ENCODE measurements at regions not wholly inside any gene's neighbourhood (a gene's known extent, or its start where the extent isn't known, plus 50 kb on each side); places are given as distances from the start of the nearest gene placed in this dataset.

- ChIA-PET CTCF (no interaction called here), POLR2A (no interaction called here)
- Histone ChIP-seq H3K36me3 (ENCODE audit: control insufficient read depth in 2 of 2, insufficient read depth in 1 of 2, low read length in 2 of 2) (no peaks in the 10 kb centered on the region), H3K4me1 (ENCODE audit: control insufficient read depth, insufficient read depth, low read length) (no peaks in the 10 kb centered on the region), H3K9me3 (ENCODE audit: control insufficient read depth, insufficient read depth, low read depth, low read length) (no peaks in the 10 kb centered on the region), H3K27ac (ENCODE audit: extremely low read depth, low read depth, low read length) (no peak overlapping the region), H3K4me3 (ENCODE audit: low read depth, low read length) (no peak overlapping the region)
- TF ChIP-seq ZNF580 (tag by site-specific recombination; IDR thresholded peaks at IDR 0.05) (no peak), ZSCAN30 (tag by site-specific recombination; IDR thresholded peaks at IDR 0.05) (no peak), ZBTB6 (tag by site-specific recombination; IDR thresholded peaks at IDR 0.05) (no peak), ZNF600 (tag by site-specific recombination; IDR thresholded peaks at IDR 0.05) (no peak), ZNF677 (tag by site-specific recombination; IDR thresholded peaks at IDR 0.05) (no peak), ZNF423 (tag by site-specific recombination; IDR thresholded peaks at IDR 0.05) (no peak), ZBTB17 (tag by site-specific recombination; IDR thresholded peaks at IDR 0.05) (no peak), ZNF391 (tag by site-specific recombination; IDR thresholded peaks at IDR 0.05; ENCODE audit: borderline replicate concordance, low read depth) (no peak), ZNF660 (tag by site-specific recombination; IDR thresholded peaks at IDR 0.05) (no peak), KLF16 (tag by site-specific recombination; IDR thresholded peaks at IDR 0.05) (no peak), ZNF148 (tag by site-specific recombination; IDR thresholded peaks at IDR 0.05; ENCODE audit: borderline replicate concordance) (no peak), TCF7L2 (IDR thresholded peaks at IDR 0.05; ENCODE audit: borderline replicate concordance, low read depth, low read length) (no peak), INSM2 (tag by site-specific recombination; IDR thresholded peaks at IDR 0.05) (no peak), ZNF2 (tag by site-specific recombination; IDR thresholded peaks at IDR 0.05) (no peak), ZNF311 (tag by site-specific recombination; IDR thresholded peaks at IDR 0.05; ENCODE audit: borderline replicate concordance) (no peak), ZBTB48 (tag by site-specific recombination; IDR thresholded peaks at IDR 0.05) (no peak)
Measured at GRCh38 chr6:167730441-167730840, 96.3 kb upstream of the AFDN start.

- POLR2A ChIA-PET: no interaction called here
- CTCF ChIA-PET: no interaction called here
- no peaks in the 10 kb centered on the region; the same call in 1 of the 2 replicates for H3K4me1 ChIP-seq (ENCODE audit: control insufficient read depth, insufficient read depth, low read length)
- no peak overlapping the region for H3K4me3 ChIP-seq (ENCODE audit: low read depth, low read length)
- no peak overlapping the region for H3K27ac ChIP-seq (ENCODE audit: extremely low read depth, low read depth, low read length)
- H3K9me3 ChIP-seq (ENCODE audit: control insufficient read depth, insufficient read depth, low read depth, low read length): no peaks in the 10 kb centered on the region
- H3K36me3 ChIP-seq (ENCODE audit: control insufficient read depth in 2 of 2, insufficient read depth in 1 of 2, low read length in 2 of 2): no peaks in the 10 kb centered on the region
- no peak for TF ChIP-seq ZNF701 (tag by site-specific recombination; IDR thresholded peaks at IDR 0.05)
- no peak for TF ChIP-seq ZNF621 (tag by site-specific recombination; IDR thresholded peaks at IDR 0.05)
- TF ChIP-seq ZNF830 (tag by site-specific recombination; IDR thresholded peaks at IDR 0.05; ENCODE audit: low read depth): no peak
- TF ChIP-seq ZBTB10 (tag by site-specific recombination; IDR thresholded peaks at IDR 0.05): no peak
- no peak for TF ChIP-seq ZNF692 (tag by site-specific recombination; IDR thresholded peaks at IDR 0.05)
- TF ChIP-seq REST (tag by site-specific recombination; IDR thresholded peaks at IDR 0.05): no peak
- TF ChIP-seq ZNF350 (tag by site-specific recombination; IDR thresholded peaks at IDR 0.05): no peak
Measured at GRCh38 chr6:167731216-167731615, 95.5 kb upstream of the AFDN start.
